Lung (tissue), 11 donors: ENCODE measurements at regions not wholly inside any gene's neighbourhood (a gene's known extent, or its start where the extent isn't known, plus 50 kb on each side); places are given as distances from the start of the nearest gene placed in this dataset.

ENCODE experiments used
- ATAC-seq: fragments of 200-7000 bp; cut with Tn5 transposase; one replicate; pipeline ENCODE4 v1.9.1; 2020; ENCODE audit warnings: moderate number of reproducible peaks; ENCODE audit not compliant: insufficient read depth, low FRiP score
- DNase-seq, 3 donors: peaks; one replicate each; pipeline ENCODE4 v3.0.0-alpha.2; 2013 to 2017
- H3K27ac ChIP-seq, 2 donors: one replicate each; pipeline ENCODE4 v1.5.1; 2013; ENCODE audit warnings: mild to moderate bottlenecking in 2 of 2, moderate library complexity in 2 of 2, control low read depth in 1 of 2, inconsistent platforms in 1 of 2, low read depth in 1 of 2, low read length in 1 of 2
- H3K27me3 ChIP-seq, 3 donors: one replicate each; pipeline ENCODE4 v1.5.1; 2013; ENCODE audit warnings: low read length in 2 of 3; ENCODE audit not compliant: control insufficient read depth in 3 of 3, insufficient read depth in 3 of 3
- H3K36me3 ChIP-seq, 4 donors: one replicate each; pipeline ENCODE4 v1.5.1; 2013; ENCODE audit warnings: low read length in 4 of 4, mild to moderate bottlenecking in 1 of 4, moderate library complexity in 1 of 4; ENCODE audit not compliant: control insufficient read depth in 4 of 4, insufficient read depth in 4 of 4
- H3K4me1 ChIP-seq, 5 donors: one replicate each; pipeline ENCODE4 v1.5.1; 2013; ENCODE audit warnings: low read length in 5 of 5, mild to moderate bottlenecking in 2 of 5, moderate library complexity in 1 of 5; ENCODE audit not compliant: control insufficient read depth in 5 of 5, insufficient read depth in 5 of 5
- H3K4me3 ChIP-seq: one replicate; pipeline ENCODE4 v1.5.1; 2013; ENCODE audit warnings: mild to moderate bottlenecking, control low read depth, moderate library complexity
- H3K9ac ChIP-seq, 2 donors: one replicate each; pipeline ENCODE4 v1.5.1; 2013; ENCODE audit warnings: low read length in 2 of 2, control low read depth in 1 of 2; ENCODE audit not compliant: insufficient read depth in 1 of 2
- H3K9me3 ChIP-seq, 4 donors: one replicate each; pipeline ENCODE4 v1.5.1; 2013; ENCODE audit warnings: low read length in 3 of 4, mild to moderate bottlenecking in 1 of 4, moderate library complexity in 1 of 4; ENCODE audit not compliant: control insufficient read depth in 4 of 4, insufficient read depth in 3 of 4
- WGBS, 2 donors: extraction: QIAGEN DNeasy Blood & Tissue Kit; methylation state at CpG; one replicate each; pipeline ENCODE4 v1.1.7; 2013; 5-methylcytosine and 5-hydroxymethylcytosine counted together
- TF ChIP-seq, protein P1 (sequence below): IDR thresholded peaks from 2 replicates; pipeline ENCODE4 v1.5.1; 2012; ENCODE audit warnings: mild to moderate bottlenecking; ENCODE audit errors: control extremely low read depth, extremely low read depth
- donor health status: control.
- donor health status: control.
- donor health status: Bipolar disorder and iron deficiency.
- donor health status: healthy.
- donor health status: DM: yes; HTN: yes; CAD: no.

DNA sequence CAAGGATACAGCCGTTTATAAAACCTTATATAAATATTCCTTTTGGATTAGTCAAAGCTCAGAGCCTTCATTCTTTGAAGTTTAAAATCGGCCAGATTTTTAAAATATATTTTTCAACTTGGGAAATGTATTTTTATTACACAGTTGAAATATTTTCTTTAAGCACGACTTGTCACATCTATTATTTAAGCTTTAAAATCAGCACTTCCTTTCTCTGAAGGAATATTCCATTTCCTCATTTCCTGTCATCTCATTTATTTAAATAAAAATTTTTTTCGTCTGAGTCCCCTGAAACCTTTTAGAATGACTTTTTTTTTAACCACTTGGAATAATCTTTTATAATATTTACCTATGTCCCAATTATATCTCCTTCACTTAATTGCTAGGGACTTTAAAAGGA, 107.5 kb upstream of the PDE3A start:
- H3K4me1 ChIP-seq: no peaks in the 10 kb centered on the region
- H3K36me3 ChIP-seq: no peaks in the 10 kb centered on the region
- no peaks in the 10 kb centered on the region for H3K27me3 ChIP-seq
- no peak overlapping the region for H3K4me3 ChIP-seq
- TF ChIP-seq, protein P1, sequence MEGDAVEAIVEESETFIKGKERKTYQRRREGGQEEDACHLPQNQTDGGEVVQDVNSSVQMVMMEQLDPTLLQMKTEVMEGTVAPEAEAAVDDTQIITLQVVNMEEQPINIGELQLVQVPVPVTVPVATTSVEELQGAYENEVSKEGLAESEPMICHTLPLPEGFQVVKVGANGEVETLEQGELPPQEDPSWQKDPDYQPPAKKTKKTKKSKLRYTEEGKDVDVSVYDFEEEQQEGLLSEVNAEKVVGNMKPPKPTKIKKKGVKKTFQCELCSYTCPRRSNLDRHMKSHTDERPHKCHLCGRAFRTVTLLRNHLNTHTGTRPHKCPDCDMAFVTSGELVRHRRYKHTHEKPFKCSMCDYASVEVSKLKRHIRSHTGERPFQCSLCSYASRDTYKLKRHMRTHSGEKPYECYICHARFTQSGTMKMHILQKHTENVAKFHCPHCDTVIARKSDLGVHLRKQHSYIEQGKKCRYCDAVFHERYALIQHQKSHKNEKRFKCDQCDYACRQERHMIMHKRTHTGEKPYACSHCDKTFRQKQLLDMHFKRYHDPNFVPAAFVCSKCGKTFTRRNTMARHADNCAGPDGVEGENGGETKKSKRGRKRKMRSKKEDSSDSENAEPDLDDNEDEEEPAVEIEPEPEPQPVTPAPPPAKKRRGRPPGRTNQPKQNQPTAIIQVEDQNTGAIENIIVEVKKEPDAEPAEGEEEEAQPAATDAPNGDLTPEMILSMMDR: no peak
- H3K9me3 ChIP-seq: no peaks in the 10 kb centered on the region
- H3K27ac ChIP-seq: no peak overlapping the region
- no peak for DNase-seq
- no peak overlapping the region for H3K9ac ChIP-seq
- ATAC-seq: no peak
- WGBS, 2 donors: 44 to 46% methylated on average over 4 of the region's 4 CpGs

DNA sequence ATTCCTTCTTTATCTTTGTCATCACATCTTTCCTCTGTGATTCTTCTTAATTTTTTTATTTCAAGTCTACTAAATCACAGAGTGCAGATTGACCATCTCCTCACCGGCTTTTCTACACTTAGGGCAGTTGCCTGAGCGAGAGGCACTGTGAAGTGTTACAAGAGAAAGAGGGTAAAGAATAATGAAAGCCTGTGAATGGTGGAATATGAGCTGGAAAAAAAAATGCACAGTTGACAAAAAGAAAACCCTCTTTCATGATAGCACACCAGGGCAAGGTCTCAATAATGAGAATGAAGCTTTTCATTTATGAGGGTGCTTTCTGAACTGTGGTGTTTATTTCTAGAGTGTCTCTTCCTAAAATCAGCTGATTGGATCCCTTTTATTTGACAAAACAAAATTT, 106.2 kb upstream of the PDE3A start:
- Histone ChIP-seq H3K27ac (no peak overlapping the region), H3K4me1 (no peaks in the 10 kb centered on the region), H3K36me3 (no peaks in the 10 kb centered on the region), H3K9ac (no peak overlapping the region), H3K4me3 (no peak overlapping the region), H3K27me3 (no peaks in the 10 kb centered on the region), H3K9me3 (no peaks in the 10 kb centered on the region)
- 87 to 95% methylated on average over 2 of the region's 2 CpGs for whole genome bisulfite sequencing, 2 donors
- DNase-seq: no peak
- TF ChIP-seq, protein P1: no peak
- no peak for ATAC-seq

DNA sequence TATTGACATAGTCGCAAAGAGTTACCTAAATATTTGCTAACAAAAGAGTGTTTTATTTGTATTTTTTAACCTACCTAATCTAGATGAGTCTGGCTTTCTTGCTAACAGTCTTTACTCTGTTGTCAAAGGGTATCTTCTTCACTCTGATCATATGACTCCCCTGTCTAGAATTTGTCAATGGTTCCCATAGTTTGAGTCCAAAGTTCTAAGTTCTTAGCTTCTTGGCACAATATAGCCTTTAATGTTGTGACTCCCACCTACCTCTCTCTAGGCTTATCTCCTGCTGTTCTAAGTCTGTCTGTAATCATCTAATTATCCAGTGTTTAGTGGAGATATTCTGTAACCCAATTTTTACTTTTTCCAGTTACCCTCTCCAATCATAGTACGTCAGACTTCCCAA, 104.3 kb upstream of the PDE3A start:
- DNase-seq: no peak
- no peak for ATAC-seq
- 89 to 99% methylated on average over 2 of the region's 2 CpGs for WGBS, 2 donors
- Histone ChIP-seq H3K9ac (no peak overlapping the region), H3K27ac (no peak overlapping the region), H3K4me1 (no peaks in the 10 kb centered on the region), H3K27me3 (no peaks in the 10 kb centered on the region), H3K36me3 (no peaks in the 10 kb centered on the region), H3K9me3 (no peaks in the 10 kb centered on the region), H3K4me3 (no peak overlapping the region)
- TF ChIP-seq, protein P1: no peak

DNA sequence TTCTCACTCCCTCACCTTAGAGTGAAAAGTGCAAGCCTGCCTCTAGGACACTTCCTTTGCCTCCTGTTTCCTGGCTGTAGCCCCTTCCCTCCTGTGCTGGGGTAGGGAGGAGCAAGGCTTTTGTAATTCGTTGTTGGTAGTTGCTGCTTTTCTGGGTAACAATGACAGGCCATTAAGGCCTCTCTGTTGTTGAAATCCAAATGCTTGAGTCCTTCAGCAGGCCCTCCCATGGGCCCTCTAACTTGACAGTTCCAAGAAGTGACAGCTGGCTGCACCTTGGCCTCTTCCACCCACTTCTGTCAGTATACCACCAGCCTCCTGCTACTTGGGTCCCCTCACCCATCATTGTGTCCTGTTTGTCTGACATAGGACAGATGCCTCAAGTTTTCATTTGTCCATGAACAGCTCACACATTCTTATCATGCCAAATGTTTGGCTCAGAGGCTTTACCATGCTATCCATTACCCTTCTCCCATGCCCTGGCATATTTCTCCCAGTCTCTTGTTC, 103.7 kb upstream of the PDE3A start:
- no peak overlapping the region for H3K9ac ChIP-seq
- DNase-seq (no peak), ATAC-seq (no peak)
- TF ChIP-seq, protein P1: no peak
- no peak overlapping the region for H3K4me3 ChIP-seq
- 59 to 68% methylated on average over 1 of the region's 1 CpG for WGBS, 2 donors
- no peaks in the 10 kb centered on the region for H3K4me1 ChIP-seq
- H3K36me3 ChIP-seq: no peaks in the 10 kb centered on the region
- H3K27me3 ChIP-seq: no peaks in the 10 kb centered on the region
- no peaks in the 10 kb centered on the region for H3K9me3 ChIP-seq
- H3K27ac ChIP-seq: peak overlapping the region in 1 of 2 donors; percentile 39
